WTC11 (cell line): ENCODE measurements at regions not wholly inside any gene's neighbourhood (a gene's known extent, or its start where the extent isn't known, plus 50 kb on each side); places are given as distances from the start of the nearest gene placed in this dataset.

Source experiments
- ATAC-seq: fragments of 200-7000 bp; cut with Tn5 transposase; 2 replicates; pipeline ENCODE4 v1.10.0; 2021; ENCODE audit warnings: mild to moderate bottlenecking, moderate library complexity
- CTCF ChIA-PET: fragments of 300-600 bp; sonication (Branson Sonifier 250); formaldehyde crosslinking; loops from one replicate; lab custom pipeline; 2021; ENCODE audit warnings: antibody characterized with exemption; lab: Charles Lee
- POLR2A ChIA-PET: fragments of 350-600 bp; sonication (Branson Sonifier 250); formaldehyde crosslinking; loops from one replicate; lab custom pipeline; 2021; ENCODE audit warnings: antibody characterized with exemption; lab: Charles Lee
- DNase-seq: peaks from one replicate; pipeline ENCODE4 v3.0.0; 2021; ENCODE audit warnings: low spot score
- H3K27ac Mint-ChIP-seq: 2 replicates; pipeline ENCODE4 v1.8.0; 2021; ENCODE audit warnings: mixed read lengths
- H3K27me3 Mint-ChIP-seq: 2 replicates; pipeline ENCODE4 v1.8.0; 2021; ENCODE audit warnings: low read depth, mild to moderate bottlenecking, moderate library complexity, mixed read lengths
- H3K36me3 Mint-ChIP-seq: 2 replicates; pipeline ENCODE4 v1.8.0; 2021; ENCODE audit warnings: mixed read lengths
- H3K4me1 Mint-ChIP-seq: 2 replicates; pipeline ENCODE4 v1.8.0; 2022; ENCODE audit warnings: mixed read lengths
- H3K4me3 Mint-ChIP-seq: 2 replicates; pipeline ENCODE4 v1.8.0; 2021; ENCODE audit warnings: mild to moderate bottlenecking, moderate library complexity, mixed read lengths
- H3K9me3 Mint-ChIP-seq: 2 replicates; pipeline ENCODE4 v1.8.0; 2021; ENCODE audit warnings: mixed read lengths
- CTCF ChIP-seq: fragments of 200-600 bp; IDR thresholded peaks from 2 replicates; pipeline ENCODE4 v1.8.0; 2022; ENCODE audit warnings: antibody characterized with exemption
- NFYB ChIP-seq: sonication (generic); formaldehyde crosslinking; conservative IDR thresholded peaks from 2 replicates; pipeline ENCODE4 v1.8.0; 2022; ENCODE audit warnings: low read depth, missing genetic modification reagents
- USF1 ChIP-seq: sonication (generic); formaldehyde crosslinking; IDR thresholded peaks from 2 replicates; pipeline ENCODE4 v1.8.0; 2022; ENCODE audit warnings: mild to moderate bottlenecking, missing genetic modification reagents

- CTCF ChIA-PET = interaction anchor here (0.7 to 1.3 kb wide), 3 partner anchors 9 to 103 kb away, joined by 3 to 15 read pairs (median 5); no protein-coding TSS in a partner anchor
- H3K9me3 Mint-ChIP-seq = peaks cover 4% of the 10 kb centered on the region; the same call in 1 of the 2 replicates
- peak; percentile 99 for ATAC-seq
- no peak overlapping the region for H3K27ac Mint-ChIP-seq
- DNase-seq = peak; percentile 58
- POLR2A ChIA-PET = no interaction called here
- TF ChIP-seq NFYB (CRISPR knock-in tag) (peak; percentile 88), USF1 (no peak), CTCF (peak; percentile 57)
- H3K4me3 Mint-ChIP-seq = no peak overlapping the region
- no peaks in the 10 kb centered on the region for H3K27me3 Mint-ChIP-seq
- H3K36me3 Mint-ChIP-seq = no peaks in the 10 kb centered on the region
- H3K4me1 Mint-ChIP-seq = no peaks in the 10 kb centered on the region
Measured at GRCh38 chr4:122003335-122003734, 51.5 kb upstream of the TRPC3 start.
